Sciatic nerve (tissue), 2 donors: ENCODE measurements at regions not wholly inside any gene's neighbourhood (a gene's known extent, or its start where the extent isn't known, plus 50 kb on each side); places are given as distances from the start of the nearest gene placed in this dataset.

Experiments
- ATAC-seq: fragments of 200-7000 bp; cut with Tn5 transposase; one replicate; pipeline ENCODE4 v1.9.1; 2020; ENCODE audit warnings: mild to moderate bottlenecking, moderate library complexity
- DNase-seq: peaks from one replicate; pipeline ENCODE4 v3.0.0-alpha.2; 2020; ENCODE audit warnings: low spot score
- intact Hi-C: fragments of 100-400 bp; cut with DNase I; formaldehyde crosslinking; loops from one replicate; pipeline ENCODE4 v1.14.2; 2022
- donor health status: DM: no; HTN: no; CAD: no.
- donor health status: DM: no; HTN: no; CAD: no.

GRCh38 chr1:208499601-208500000 is 255.4 kb upstream of the PLXNA2 start:
- no peak for ATAC-seq
- no peak for DNase-seq
- intact Hi-C loops = no loop called here

DNA sequence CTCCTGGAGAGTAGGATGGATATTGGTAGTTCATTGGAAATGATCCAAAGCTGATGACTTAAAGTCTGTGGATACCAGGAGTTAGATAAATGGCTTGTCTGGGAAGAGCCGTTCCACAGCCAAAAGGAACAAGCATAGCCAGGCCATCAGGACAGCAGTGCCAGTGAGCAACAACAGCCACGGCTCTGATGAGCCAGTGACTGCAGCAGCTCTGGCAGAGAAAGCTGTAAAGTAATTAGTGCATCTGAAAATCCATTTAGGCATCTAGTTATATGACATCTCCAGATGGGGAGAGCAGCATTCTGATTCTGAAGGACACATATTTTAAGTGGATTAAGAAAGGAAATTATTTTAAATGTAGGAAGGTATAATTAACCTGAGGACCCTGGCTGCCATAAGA is 256.2 kb upstream of the PLXNA2 start:
- intact Hi-C loops = no loop called here
- no peak for ATAC-seq

GRCh38 chr1:208501542-208501941 is 257.4 kb upstream of the PLXNA2 start:
- intact Hi-C loops = no loop called here
- no peak for DNase-seq
- ATAC-seq = no peak

More for the DNA sequence above, 256.2 kb upstream of the PLXNA2 start:
- DNase-seq = no peak

DNA sequence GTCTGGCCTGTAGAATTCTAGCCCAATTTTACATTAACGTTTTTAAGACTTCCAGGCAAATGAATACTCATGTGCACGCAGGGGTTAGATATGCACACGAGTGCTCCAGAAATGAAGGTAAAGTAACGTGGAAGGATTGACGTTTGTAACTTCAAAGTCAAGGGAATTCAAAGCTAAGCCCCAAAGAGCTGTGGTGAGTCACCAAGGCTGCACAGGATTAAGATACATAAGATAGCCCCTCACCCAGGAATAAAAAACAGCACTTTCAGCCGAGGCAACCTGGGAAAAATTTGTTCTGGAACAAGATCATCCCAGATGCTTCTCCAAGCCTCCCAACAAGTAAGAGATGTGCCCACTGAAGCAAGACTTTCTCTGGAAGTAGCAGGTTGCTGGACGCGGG is 259.6 kb upstream of the PLXNA2 start:
- intact Hi-C loops = no loop called here
- DNase-seq (no peak), ATAC-seq (no peak)

DNA sequence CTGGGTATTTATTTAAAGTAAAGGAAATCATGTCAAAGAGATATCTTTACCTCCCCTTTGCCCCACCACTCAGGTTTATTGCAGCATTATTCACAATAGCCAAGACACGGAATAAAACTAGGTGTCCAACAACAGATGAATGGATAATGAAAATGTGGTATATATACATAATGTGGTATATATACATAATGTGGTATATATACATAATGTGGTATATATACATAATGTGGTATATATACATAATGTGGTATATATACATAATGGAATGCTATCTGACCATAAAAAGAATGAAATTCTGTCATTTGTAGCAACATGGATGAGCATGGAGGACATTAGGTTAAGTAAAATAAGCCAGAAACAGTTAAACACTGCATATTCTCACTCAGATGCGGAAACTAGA is 262.6 kb upstream of the PLXNA2 start:
- intact Hi-C loops = no loop called here
- no peak for DNase-seq

DNA sequence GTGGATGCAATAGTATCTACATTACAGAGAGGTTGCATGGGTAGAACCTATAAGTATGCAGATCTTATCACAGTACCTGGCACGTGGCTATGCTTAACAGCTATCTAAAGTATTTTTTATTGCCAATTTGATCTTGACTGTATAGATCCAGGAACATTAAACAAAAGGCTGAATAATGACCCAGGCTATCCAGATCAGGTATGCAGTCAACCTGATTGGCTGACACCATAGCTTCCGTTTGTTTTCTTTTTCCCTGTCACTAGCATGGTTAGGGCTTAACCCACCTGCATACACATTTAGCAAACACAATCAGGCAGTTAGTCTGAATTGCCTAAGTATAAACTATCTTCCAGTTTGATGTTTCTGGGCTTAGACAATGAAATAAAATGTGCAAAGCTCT is 264.9 kb upstream of the PLXNA2 start:
- no peak for ATAC-seq
- intact Hi-C loops = no loop called here
- DNase-seq = no peak

More for the DNA sequence above, 262.6 kb upstream of the PLXNA2 start:
- ATAC-seq = no peak

DNA sequence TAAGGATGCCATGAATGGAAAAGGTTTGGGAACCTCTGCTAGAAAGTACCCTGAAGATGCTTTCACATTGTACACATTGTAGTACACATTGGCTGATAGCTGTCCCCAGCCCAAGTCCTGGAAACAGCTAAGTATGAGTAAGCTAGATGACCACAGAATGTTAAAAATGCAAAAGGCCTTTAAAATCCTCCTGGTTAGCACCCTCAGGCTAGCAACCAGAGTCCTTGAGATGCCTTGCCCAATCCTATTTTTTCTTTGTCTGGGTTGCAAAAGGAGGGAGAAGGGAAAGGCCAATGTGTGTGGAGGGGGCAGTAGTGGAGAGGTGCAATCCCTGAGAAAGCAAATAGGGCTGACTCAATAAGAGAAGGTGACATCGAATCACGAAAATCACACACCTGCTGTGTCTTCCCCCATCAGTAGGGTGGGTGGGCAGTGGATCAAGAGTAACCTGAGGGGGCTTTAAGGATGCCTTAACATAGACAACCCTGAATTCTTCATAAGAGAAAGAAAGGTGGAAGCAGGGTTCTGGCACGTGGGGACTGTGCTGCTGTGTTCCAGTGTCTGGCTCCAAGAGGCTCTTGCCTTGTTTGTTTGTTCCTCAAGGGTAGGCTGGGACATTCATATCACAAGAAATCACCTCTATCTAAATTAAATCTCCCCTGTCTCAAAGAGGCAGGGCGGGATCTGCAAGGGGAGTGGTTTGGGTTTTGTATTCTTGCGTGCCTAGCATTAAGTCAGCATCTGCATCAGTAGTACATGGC is 266.2 kb upstream of the PLXNA2 start:
- no peak for DNase-seq
- ATAC-seq = no peak
- intact Hi-C loops = no loop called here

DNA sequence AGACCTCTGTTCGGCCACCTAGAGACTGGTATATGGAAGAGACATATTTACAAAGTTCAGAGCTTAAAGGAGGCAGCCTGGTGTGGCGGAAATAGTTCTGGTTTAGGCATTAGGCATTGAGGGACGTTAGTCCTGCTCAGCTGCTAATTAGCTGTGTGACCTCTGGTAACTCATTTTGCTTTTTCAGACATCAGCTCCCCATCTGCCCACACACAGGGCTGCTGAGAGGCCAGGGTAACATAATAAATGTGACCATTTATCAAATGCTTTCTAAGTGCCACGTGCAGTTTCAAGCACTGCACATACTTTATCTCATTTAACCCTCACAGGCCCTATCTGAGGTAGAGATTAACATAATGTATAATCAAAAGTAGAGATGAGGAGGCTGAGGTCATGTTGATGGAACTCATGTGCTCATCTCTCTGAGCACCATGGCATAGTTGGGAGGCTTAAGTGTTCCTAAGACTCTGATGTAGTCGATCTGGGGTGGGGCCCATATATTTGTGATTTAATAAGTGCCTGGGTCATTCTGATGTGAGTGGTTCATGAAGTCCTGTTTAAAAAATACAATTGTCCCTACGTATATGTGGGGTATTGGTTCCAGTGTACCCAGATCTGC is 267.2 kb upstream of the PLXNA2 start:
- intact Hi-C loops = no loop called here
- DNase-seq (no peak), ATAC-seq (no peak)

DNA sequence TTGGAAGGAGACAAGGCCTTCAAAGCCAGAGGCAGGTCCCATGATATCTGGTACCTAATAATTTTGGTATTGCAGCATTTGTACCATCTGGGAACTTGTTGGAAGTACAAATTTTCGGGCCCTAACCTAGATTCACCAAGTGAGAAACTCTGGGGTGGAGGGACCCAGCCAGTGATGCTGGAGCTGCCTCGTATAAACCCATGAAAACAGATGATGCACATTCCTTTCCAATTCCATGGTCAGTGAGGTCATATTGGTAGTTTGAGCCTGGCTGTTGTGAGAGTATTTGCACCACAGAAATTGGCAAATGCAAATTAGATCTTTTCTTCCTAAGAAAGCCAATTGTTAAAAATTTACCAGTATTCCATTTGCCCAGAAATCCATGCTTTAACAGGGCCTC is 269.6 kb upstream of the PLXNA2 start:
- intact Hi-C loops = no loop called here
- DNase-seq (no peak), ATAC-seq (no peak)

DNA sequence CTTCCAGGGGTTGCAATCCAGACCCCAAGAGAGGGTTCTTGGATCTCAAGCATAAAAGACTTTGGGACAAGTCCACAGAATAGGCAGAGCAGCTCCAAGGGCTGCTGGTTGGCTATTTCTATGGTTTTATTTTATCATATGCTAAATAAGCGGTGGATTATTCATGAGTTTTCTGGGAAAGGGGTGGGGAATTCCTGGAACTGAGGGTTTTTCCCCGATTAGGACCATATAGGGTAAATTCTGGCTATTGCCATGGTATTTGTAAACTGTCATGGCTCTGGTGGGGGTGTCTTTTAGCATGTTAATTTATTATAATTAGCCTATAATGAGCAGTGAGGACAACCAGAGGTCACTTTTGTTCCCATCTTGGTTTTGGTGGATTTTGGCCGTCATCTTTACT is 270.9 kb upstream of the PLXNA2 start:
- ATAC-seq (no peak), DNase-seq (no peak)
- intact Hi-C loops = no loop called here

DNA sequence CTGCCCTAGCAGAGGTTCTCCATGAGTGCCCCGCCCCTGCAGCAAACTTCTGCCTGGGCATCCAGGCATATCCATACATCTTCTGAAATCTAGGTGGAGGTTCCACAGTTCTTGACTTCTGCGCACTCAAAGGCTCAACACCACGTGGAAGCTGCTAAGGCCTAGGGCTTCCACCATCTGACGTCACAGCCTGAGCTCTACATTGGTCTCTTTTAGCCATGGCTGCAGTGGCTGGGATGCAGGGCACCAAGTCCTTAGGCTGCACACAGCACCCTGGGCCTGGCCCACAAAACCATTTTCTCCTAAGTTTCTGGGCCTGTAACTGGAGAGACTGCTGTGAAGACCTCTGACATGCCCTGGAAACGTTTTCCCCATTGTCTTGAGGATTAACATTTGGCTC is 272.6 kb upstream of the PLXNA2 start:
- ATAC-seq (no peak), DNase-seq (no peak)
- intact Hi-C loops = no loop called here

DNA sequence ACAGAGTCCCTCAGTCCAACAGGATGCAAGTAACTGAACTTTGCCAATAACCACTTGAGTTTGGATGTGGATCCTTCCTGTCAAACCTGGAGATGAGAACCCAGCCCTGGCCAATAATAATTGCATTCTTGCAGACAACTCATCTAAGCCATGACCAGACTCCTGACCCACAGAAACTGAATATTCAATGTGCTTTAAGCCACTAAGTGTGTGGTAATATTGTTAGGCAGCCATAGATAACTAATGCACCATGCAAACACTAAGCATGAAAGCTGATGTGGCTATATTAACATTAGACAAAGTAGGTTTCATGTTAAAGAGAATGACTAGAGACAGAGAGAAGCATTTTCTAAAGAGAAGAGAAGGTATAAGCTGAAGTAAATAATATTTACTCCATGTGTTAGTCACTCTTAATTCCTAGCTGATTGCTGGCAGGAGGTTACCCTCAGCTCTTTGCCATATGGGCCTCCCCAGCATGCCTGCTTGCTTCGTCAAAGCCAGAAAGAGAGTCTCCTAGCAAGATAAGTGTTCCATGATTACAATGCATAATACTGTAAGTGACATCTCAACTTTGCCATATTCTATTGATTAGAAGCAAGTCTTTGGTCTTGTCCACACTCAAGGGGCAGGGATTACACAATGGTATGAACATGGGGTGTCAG is 276.4 kb upstream of the PLXNA2 start:
- intact Hi-C loops = no loop called here
- ATAC-seq (no peak), DNase-seq (no peak)

DNA sequence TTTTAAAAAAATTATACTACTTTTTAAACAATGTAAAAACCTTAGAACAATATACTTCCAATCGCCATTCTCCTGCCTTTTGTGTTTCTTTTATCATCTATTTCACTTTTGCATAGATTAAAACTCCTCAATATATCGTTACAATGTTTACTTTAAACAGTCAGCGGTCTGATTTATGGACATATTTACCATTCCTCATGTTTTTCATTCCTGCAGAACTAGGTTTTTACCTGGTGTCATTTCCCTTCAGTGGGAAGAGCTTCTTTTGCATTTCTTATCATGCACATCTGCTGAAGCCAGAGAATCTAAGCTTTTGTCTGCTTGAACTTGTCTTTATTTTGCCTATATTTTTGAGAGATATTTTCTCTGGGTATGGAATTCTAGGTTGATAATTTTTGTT is 277.4 kb upstream of the PLXNA2 start:
- no peak for DNase-seq
- intact Hi-C loops = no loop called here
- ATAC-seq = no peak

- ATAC-seq = no peak
- intact Hi-C loops = no loop called here
- DNase-seq = no peak
Observed at GRCh38 chr1:208523007-208523406, 278.8 kb upstream of the PLXNA2 start.

DNA sequence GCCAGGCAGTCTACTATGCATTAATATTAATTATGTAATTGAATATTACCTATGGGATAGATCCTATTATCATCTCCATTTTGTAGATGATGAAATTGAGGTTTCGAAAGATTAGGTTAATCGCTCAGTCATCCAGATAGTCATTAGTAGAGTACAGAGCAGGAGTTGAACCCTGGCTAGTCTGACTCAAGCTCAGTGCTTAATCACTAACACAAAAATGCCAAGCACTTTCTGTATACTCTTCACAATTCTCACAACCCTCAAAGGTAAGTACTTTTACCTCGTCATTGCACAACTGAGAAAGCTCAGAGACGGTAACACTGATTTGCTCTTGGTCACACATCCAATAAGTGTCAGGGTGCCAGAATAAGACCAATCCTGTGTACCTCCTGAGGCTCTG is 280.2 kb upstream of the PLXNA2 start:
- intact Hi-C loops = no loop called here
- DNase-seq = no peak
- no peak for ATAC-seq

DNA sequence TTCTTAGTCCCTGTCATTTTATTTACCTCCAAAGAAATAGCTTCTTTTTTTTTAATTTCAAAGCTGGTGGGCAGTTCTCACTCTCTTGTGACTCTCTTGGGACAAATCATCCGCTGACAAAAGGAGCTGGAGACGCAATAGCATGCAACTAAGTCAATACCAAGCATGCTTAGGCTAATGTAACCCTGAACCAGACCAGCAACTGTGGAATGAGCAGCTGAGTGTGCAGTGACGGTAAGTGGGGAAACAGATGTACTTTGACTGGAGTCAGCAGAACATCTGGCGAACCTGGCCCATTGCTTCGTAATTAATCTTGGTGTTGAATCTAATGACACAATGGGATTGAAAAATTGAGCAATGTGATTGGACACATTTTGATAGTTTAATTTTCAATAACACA is 280.7 kb upstream of the PLXNA2 start:
- intact Hi-C loops = no loop called here
- ATAC-seq = no peak
- no peak for DNase-seq

DNA sequence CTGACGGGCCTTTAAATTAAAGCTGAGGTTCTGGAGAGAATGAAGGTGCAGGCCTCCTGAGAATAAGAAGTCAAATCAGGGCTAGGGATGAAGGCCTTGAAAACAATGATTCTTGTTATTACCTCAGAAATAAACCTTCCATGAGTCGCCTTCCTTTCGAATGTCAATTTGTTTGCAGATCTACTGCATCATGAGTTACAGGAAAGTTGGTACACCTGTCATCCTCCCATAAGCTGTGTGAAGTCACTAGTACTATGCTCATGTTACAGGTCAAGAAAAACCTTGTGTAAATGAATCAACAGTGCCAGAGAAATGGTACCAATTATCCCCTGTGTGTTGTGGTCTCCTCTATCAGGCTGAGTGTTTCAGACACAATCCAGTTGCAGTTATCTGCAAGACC is 281.2 kb upstream of the PLXNA2 start:
- DNase-seq = no peak
- ATAC-seq = no peak
- intact Hi-C loops = no loop called here

GRCh38 chr1:208526613-208527125 is 282.5 kb upstream of the PLXNA2 start:
- intact Hi-C loops = no loop called here
- DNase-seq = no peak

GRCh38 chr1:208527156-208527555 is 283.0 kb upstream of the PLXNA2 start:
- intact Hi-C loops = no loop called here
- no peak for DNase-seq
- ATAC-seq = no peak

More at GRCh38 chr1:208526613-208527125, 282.5 kb upstream of the PLXNA2 start:
- no peak for ATAC-seq

DNA sequence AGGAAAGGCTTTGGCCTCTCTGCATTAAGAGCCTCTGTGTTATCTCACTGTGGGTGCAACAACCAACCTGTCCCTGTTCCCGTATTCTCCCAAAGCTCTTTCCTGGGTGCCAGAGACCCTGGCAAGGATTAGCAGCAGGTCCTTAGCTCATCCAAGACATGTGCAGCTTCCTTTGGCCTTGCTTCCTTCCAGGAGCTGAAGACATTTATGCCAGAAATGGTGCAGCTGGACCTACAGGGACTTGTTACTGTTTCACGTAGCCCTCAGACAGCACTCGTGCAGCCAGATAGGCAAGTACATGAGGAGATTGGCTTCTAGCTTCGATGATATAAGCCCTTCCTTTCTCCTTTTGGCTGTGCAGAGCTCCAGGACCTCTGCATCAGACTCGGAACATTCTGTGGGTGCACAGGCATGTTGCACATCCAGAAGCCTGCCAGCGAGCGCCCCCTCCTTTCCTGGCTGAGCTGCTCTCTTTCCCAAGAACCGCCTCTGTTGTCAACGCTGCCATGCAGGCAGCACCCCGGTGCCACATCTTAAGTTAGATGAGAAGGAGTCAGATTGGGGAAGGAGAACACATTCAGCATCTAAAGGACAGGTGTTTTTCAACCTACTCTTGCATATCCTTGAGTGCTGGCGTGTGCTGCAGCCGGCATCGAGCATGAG is 284.5 kb upstream of the PLXNA2 start:
- DNase-seq = no peak
- peak; percentile 55 for ATAC-seq
- intact Hi-C loops = no loop called here
